GM23338 (cell line): ENCODE measurements at regions not wholly inside any gene's neighbourhood (a gene's known extent, or its start where the extent isn't known, plus 50 kb on each side); places are given as distances from the start of the nearest gene placed in this dataset.
A peak's percentile ranks its signal among the peaks of the same experiment; 100 is the strongest.

Experiments
- ATAC-seq: fragments of 200-7000 bp; cut with Tn5 transposase; 3 replicates; pipeline ENCODE4 v1.9.1; 2020
- DNase-seq: peaks from one replicate; pipeline ENCODE4 v3.0.0-alpha.2; 2015; ENCODE audit warnings: low spot score
- H2AFZ ChIP-seq: fragments of 200-600 bp; sonication (generic); 2 replicates; pipeline ENCODE4 v1.8.0; 2016; ENCODE audit warnings: antibody characterized with exemption, mild to moderate bottlenecking, moderate library complexity
- H3F3A ChIP-seq: fragments of 200-600 bp; sonication (generic); replicated peaks from 2 replicates; pipeline ENCODE4 v1.8.0; 2017; ENCODE audit warnings: antibody characterized with exemption, mixed run types, low read depth
- H3K27ac ChIP-seq: fragments of 200-600 bp; sonication (generic); 2 replicates; pipeline ENCODE4 v1.6.1; 2016; ENCODE audit warnings: low read depth
- H3K27me3 ChIP-seq: fragments of 200-600 bp; sonication (generic); 2 replicates; pipeline ENCODE4 v1.8.0; 2016; ENCODE audit warnings: mild to moderate bottlenecking, mixed run types, moderate library complexity; ENCODE audit not compliant: insufficient read depth
- H3K36me3 ChIP-seq: fragments of 200-600 bp; sonication (generic); 2 replicates; pipeline ENCODE4 v1.8.0; 2016; ENCODE audit warnings: mild to moderate bottlenecking; ENCODE audit not compliant: insufficient read depth
- H3K4me1 ChIP-seq: fragments of 200-600 bp; sonication (generic); 2 replicates; pipeline ENCODE4 v1.8.0; 2016; ENCODE audit warnings: mild to moderate bottlenecking, moderate library complexity; ENCODE audit not compliant: insufficient read depth
- H3K4me2 ChIP-seq: fragments of 200-600 bp; sonication (generic); 2 replicates; pipeline ENCODE4 v1.7.1; 2017; ENCODE audit warnings: mixed run types
- H3K4me3 ChIP-seq: fragments of 200-600 bp; sonication (generic); 2 replicates; pipeline ENCODE4 v1.6.1; 2016; ENCODE audit warnings: mixed run types
- H3K79me2 ChIP-seq: fragments of 200-600 bp; sonication (generic); replicated peaks from 2 replicates; pipeline ENCODE4 v1.8.0; 2017; ENCODE audit warnings: mild to moderate bottlenecking; ENCODE audit not compliant: insufficient read depth
- H3K9me2 ChIP-seq: fragments of 200-600 bp; sonication (generic); 2 replicates; pipeline ENCODE4 v1.8.0; 2017; ENCODE audit not compliant: insufficient read depth
- H4K20me1 ChIP-seq: fragments of 200-600 bp; sonication (generic); replicated peaks from 2 replicates; pipeline ENCODE4 v1.8.0; 2017; ENCODE audit warnings: mild to moderate bottlenecking; ENCODE audit not compliant: insufficient read depth
- H3K27ac Mint-ChIP-seq: 2 replicates; pipeline ENCODE4 v1.8.0; 2020; ENCODE audit warnings: inconsistent platforms, mild to moderate bottlenecking, moderate library complexity, mixed read lengths
- H3K27me3 Mint-ChIP-seq: 3 replicates; pipeline ENCODE4 v1.8.0; 2022; ENCODE audit warnings: low read depth, mild to moderate bottlenecking, moderate library complexity, mixed read lengths, inconsistent platforms; ENCODE audit not compliant: insufficient read depth, poor library complexity
- H3K36me3 Mint-ChIP-seq: 3 replicates; pipeline ENCODE4 v1.8.0; 2021; ENCODE audit warnings: low read depth, mild to moderate bottlenecking, inconsistent platforms, moderate library complexity, mixed read lengths
- H3K4me1 Mint-ChIP-seq: 3 replicates; pipeline ENCODE4 v1.8.0; 2020; ENCODE audit warnings: mild to moderate bottlenecking, inconsistent platforms, mixed read lengths
- H3K4me3 Mint-ChIP-seq: 3 replicates; pipeline ENCODE4 v1.8.0; 2021; ENCODE audit warnings: moderate library complexity, mild to moderate bottlenecking, inconsistent platforms, mixed read lengths
- H3K9me3 Mint-ChIP-seq: 3 replicates; pipeline ENCODE4 v1.8.0; 2020; ENCODE audit warnings: moderate library complexity, mild to moderate bottlenecking, inconsistent platforms, mixed read lengths
- ETS1 ChIP-seq: IDR thresholded peaks from 2 replicates; pipeline ENCODE4 v1.6.1; 2016; ENCODE audit warnings: antibody characterized with exemption
- EZH2phosphoT487 ChIP-seq: fragments of 200-600 bp; sonication (generic); IDR thresholded peaks from one replicate; pipeline ENCODE4 v1.8.1; 2018; ENCODE audit warnings: antibody characterized with exemption; ENCODE audit not compliant: unreplicated experiment
- JUNB ChIP-seq: IDR thresholded peaks from one replicate; pipeline ENCODE4 v1.6.1; 2016; ENCODE audit warnings: antibody characterized with exemption; ENCODE audit not compliant: unreplicated experiment
- NANOG ChIP-seq: IDR thresholded peaks from 2 replicates; pipeline ENCODE4 v1.6.1; 2016; ENCODE audit warnings: antibody characterized with exemption, borderline replicate concordance
- POLR2AphosphoS5 ChIP-seq: IDR thresholded peaks from 2 replicates; pipeline ENCODE4 v1.6.1; 2016; ENCODE audit warnings: antibody characterized with exemption, low read depth
- ZNF462 ChIP-seq: fragments of 250-450 bp; sonication (Bioruptor Pico); IDR thresholded peaks from 2 replicates; pipeline ENCODE4 v1.5.0; 2020; ENCODE audit warnings: mild to moderate bottlenecking, moderate library complexity
- TF ChIP-seq, protein P1 (sequence below), 2 experiments: fragments of 200-600 bp in 1 of 2; sonication (generic) in 1 of 2; conservative IDR thresholded peaks; 2 replicates each; pipeline versions ENCODE4 v1.5.1 to v1.6.1; 2016 to 2017; ENCODE audit warnings: antibody characterized with exemption in 2 of 2, low read depth in 2 of 2, mild to moderate bottlenecking in 2 of 2, moderate library complexity in 1 of 2
- TF ChIP-seq, protein P2 (sequence below): IDR thresholded peaks from one replicate; pipeline ENCODE4 v1.6.1; 2018; ENCODE audit warnings: antibody characterized with exemption; ENCODE audit not compliant: unreplicated experiment

DNA sequence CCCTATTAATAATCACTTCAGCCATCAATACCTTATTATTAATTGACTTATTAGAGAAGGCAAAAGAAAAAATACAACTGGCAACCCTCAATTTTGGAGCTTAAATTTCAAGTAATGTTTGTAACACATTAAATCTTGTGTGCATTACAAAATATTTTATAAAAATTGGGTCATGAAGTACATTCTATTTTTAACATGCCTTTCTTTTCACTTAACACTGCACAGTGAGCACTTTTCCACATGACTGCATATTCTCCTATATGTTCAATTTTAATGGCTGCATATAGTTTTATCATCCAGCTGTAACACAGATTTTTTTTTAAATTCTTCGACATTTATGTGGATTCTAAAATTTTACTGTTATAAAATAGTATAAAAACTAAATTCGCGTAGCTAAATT, 92.5 kb downstream of the SLC17A6 start:
- peaks cover 15% of the 10 kb centered on the region for H3K27me3 ChIP-seq
- no peak for DNase-seq
- no peaks in the 10 kb centered on the region for H3F3A ChIP-seq
- H3K4me2 ChIP-seq = 0 out of 2 replicates have a peak overlapping the region, but pooled peaks have one; percentile 41
- H4K20me1 ChIP-seq = no peaks in the 10 kb centered on the region
- H3K27ac ChIP-seq = no peak overlapping the region
- peaks cover 6% of the 10 kb centered on the region for H3K27me3 Mint-ChIP-seq
- H2AFZ ChIP-seq = no peak overlapping the region
- H3K9me3 Mint-ChIP-seq = peaks cover 14% of the 10 kb centered on the region; the same call in 2 of the 3 replicates
- H3K4me3 ChIP-seq = no peak overlapping the region
- H3K36me3 Mint-ChIP-seq = peaks cover 8% of the 10 kb centered on the region; the same call in 2 of the 3 replicates
- H3K27ac Mint-ChIP-seq = no peak overlapping the region
- H3K36me3 ChIP-seq = no peaks in the 10 kb centered on the region
- peaks cover 27% of the 10 kb centered on the region for H3K4me1 Mint-ChIP-seq
- peaks cover 24% of the 10 kb centered on the region for H3K4me1 ChIP-seq
- H3K4me3 Mint-ChIP-seq = no peak overlapping the region
- no peak for ATAC-seq
- H3K79me2 ChIP-seq = no peaks in the 10 kb centered on the region
- no peaks in the 10 kb centered on the region for H3K9me2 ChIP-seq
- no peak for TF ChIP-seq NANOG
- TF ChIP-seq ETS1 = no peak
- TF ChIP-seq, protein P1, sequence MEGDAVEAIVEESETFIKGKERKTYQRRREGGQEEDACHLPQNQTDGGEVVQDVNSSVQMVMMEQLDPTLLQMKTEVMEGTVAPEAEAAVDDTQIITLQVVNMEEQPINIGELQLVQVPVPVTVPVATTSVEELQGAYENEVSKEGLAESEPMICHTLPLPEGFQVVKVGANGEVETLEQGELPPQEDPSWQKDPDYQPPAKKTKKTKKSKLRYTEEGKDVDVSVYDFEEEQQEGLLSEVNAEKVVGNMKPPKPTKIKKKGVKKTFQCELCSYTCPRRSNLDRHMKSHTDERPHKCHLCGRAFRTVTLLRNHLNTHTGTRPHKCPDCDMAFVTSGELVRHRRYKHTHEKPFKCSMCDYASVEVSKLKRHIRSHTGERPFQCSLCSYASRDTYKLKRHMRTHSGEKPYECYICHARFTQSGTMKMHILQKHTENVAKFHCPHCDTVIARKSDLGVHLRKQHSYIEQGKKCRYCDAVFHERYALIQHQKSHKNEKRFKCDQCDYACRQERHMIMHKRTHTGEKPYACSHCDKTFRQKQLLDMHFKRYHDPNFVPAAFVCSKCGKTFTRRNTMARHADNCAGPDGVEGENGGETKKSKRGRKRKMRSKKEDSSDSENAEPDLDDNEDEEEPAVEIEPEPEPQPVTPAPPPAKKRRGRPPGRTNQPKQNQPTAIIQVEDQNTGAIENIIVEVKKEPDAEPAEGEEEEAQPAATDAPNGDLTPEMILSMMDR (conservative IDR thresholded peaks at IDR 0.05; ENCODE audit: low read depth in 2 of 2) = no peak
- TF ChIP-seq, protein P2, sequence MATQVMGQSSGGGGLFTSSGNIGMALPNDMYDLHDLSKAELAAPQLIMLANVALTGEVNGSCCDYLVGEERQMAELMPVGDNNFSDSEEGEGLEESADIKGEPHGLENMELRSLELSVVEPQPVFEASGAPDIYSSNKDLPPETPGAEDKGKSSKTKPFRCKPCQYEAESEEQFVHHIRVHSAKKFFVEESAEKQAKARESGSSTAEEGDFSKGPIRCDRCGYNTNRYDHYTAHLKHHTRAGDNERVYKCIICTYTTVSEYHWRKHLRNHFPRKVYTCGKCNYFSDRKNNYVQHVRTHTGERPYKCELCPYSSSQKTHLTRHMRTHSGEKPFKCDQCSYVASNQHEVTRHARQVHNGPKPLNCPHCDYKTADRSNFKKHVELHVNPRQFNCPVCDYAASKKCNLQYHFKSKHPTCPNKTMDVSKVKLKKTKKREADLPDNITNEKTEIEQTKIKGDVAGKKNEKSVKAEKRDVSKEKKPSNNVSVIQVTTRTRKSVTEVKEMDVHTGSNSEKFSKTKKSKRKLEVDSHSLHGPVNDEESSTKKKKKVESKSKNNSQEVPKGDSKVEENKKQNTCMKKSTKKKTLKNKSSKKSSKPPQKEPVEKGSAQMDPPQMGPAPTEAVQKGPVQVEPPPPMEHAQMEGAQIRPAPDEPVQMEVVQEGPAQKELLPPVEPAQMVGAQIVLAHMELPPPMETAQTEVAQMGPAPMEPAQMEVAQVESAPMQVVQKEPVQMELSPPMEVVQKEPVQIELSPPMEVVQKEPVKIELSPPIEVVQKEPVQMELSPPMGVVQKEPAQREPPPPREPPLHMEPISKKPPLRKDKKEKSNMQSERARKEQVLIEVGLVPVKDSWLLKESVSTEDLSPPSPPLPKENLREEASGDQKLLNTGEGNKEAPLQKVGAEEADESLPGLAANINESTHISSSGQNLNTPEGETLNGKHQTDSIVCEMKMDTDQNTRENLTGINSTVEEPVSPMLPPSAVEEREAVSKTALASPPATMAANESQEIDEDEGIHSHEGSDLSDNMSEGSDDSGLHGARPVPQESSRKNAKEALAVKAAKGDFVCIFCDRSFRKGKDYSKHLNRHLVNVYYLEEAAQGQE = no peak
- TF ChIP-seq JUNB = no peak
- no peak for TF ChIP-seq ZNF462 (CRISPR knock-in tag)
- no peak for TF ChIP-seq POLR2AphosphoS5
- TF ChIP-seq EZH2phosphoT487 = no peak
